Fibroblast of lung (primary cell): ENCODE measurements at regions not wholly inside any gene's neighbourhood (a gene's known extent, or its start where the extent isn't known, plus 50 kb on each side); places are given as distances from the start of the nearest gene placed in this dataset.
A peak's percentile ranks its signal among the peaks of the same experiment; 100 is the strongest.

ENCODE experiments used
- DNase-seq, 2 donors: peaks; one replicate each; pipeline versions ENCODE4 v3.0.0 to v3.0.0-alpha.2; 2010; ENCODE audit warnings: low read depth in 2 of 2
- H2AFZ ChIP-seq: 2 replicates; pipeline ENCODE4 v1.5.1; 2012; ENCODE audit warnings: low read length, control low read depth, inconsistent platforms
- H3K27ac ChIP-seq: 2 replicates; pipeline ENCODE4 v1.5.1; 2011; ENCODE audit warnings: low read length, control low read depth; ENCODE audit not compliant: insufficient read depth
- H3K27me3 ChIP-seq: 2 replicates; pipeline ENCODE4 v1.5.1; 2011; ENCODE audit warnings: mild to moderate bottlenecking, low read length; ENCODE audit not compliant: control insufficient read depth, insufficient read depth
- H3K36me3 ChIP-seq: 2 replicates; pipeline ENCODE4 v1.5.1; 2011; ENCODE audit warnings: low read length; ENCODE audit not compliant: control insufficient read depth, insufficient read depth
- H3K4me1 ChIP-seq: 2 replicates; pipeline ENCODE4 v1.5.1; 2011; ENCODE audit warnings: low read length; ENCODE audit not compliant: control insufficient read depth, insufficient read depth; ENCODE audit errors: extremely low read depth
- H3K4me2 ChIP-seq: 2 replicates; pipeline ENCODE4 v1.5.1; 2011; ENCODE audit warnings: low read length, control low read depth; ENCODE audit not compliant: insufficient read depth; ENCODE audit errors: extremely low read depth
- H3K4me3 ChIP-seq, 4 experiments: fragments of 200-600 bp in 1 of 4; sonication (generic) in 1 of 4; replicated peaks in 1 of 4; 2 replicates each; pipeline ENCODE4 v1.5.1; 2011 to 2016; ENCODE audit warnings: low read length in 4 of 4, low read depth in 3 of 4, mild to moderate bottlenecking in 3 of 4, control low read depth in 2 of 4, inconsistent platforms in 1 of 4, mixed read lengths in 1 of 4; ENCODE audit not compliant: insufficient read depth in 1 of 4; ENCODE audit errors: control extremely low read depth in 1 of 4
- H3K79me2 ChIP-seq: 2 replicates; pipeline ENCODE4 v1.5.1; 2012; ENCODE audit warnings: mild to moderate bottlenecking, low read length, inconsistent platforms; ENCODE audit not compliant: control insufficient read depth, insufficient read depth
- H3K9ac ChIP-seq: 2 replicates; pipeline ENCODE4 v1.5.1; 2011; ENCODE audit warnings: mild to moderate bottlenecking, low read length, control low read depth; ENCODE audit not compliant: insufficient read depth
- H3K9me3 ChIP-seq: 2 replicates; pipeline ENCODE4 v1.5.1; 2012; ENCODE audit warnings: low read depth, low read length; ENCODE audit not compliant: control insufficient read depth, insufficient read depth
- H4K20me1 ChIP-seq: 2 replicates; pipeline ENCODE4 v1.5.1; 2011; ENCODE audit warnings: low read length; ENCODE audit not compliant: control insufficient read depth, insufficient read depth; ENCODE audit errors: extremely low read depth
- EZH2 ChIP-seq: IDR thresholded peaks from 2 replicates; pipeline ENCODE4 v1.5.1; 2012; ENCODE audit warnings: low read length, control low read depth, mild to moderate bottlenecking; ENCODE audit errors: missing control alignments
- TF ChIP-seq, protein P1 (sequence below), 2 donors: IDR thresholded peaks in 1 of 2; conservative IDR thresholded peaks in 1 of 2; 1 replicate in 1 of 2; 2 replicates in 1 of 2; pipeline ENCODE4 v1.5.1; 2011 to 2012; ENCODE audit warnings: low read length in 2 of 2, control low read depth in 1 of 2, inconsistent platforms in 1 of 2, low read depth in 1 of 2, mild to moderate bottlenecking in 1 of 2

DNA sequence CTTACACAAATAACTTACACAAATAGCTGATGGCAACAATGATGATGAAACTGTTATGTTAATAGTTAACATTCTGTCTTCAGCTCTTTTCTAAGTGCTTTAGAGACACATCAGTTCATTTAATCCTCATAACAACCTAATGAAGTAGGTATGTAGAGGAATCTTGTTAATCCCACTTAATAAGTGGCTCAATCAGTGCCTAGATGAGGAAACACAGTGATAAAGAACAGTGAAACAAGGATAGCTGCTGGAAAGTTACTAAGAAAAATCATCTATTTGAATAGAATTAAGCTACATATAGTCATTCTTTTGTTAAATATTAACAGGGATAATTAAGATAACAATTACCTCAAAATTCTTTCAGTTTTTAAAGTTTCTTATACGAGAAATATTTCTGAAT lies 487.6 kb downstream of the ARL4A start:
- Histone ChIP-seq H3K36me3 (no peaks in the 10 kb centered on the region), H3K9me3 (no peaks in the 10 kb centered on the region), H3K27ac (no peak overlapping the region), H2AFZ (no peak overlapping the region), H3K9ac (no peak overlapping the region), H3K79me2 (no peaks in the 10 kb centered on the region), H4K20me1 (no peaks in the 10 kb centered on the region), H3K4me1 (no peaks in the 10 kb centered on the region), H3K4me2 (no peak overlapping the region), H3K27me3 (no peaks in the 10 kb centered on the region), H3K4me3 (no peak overlapping the region)
- TF ChIP-seq EZH2 = no peak
- TF ChIP-seq, protein P1, sequence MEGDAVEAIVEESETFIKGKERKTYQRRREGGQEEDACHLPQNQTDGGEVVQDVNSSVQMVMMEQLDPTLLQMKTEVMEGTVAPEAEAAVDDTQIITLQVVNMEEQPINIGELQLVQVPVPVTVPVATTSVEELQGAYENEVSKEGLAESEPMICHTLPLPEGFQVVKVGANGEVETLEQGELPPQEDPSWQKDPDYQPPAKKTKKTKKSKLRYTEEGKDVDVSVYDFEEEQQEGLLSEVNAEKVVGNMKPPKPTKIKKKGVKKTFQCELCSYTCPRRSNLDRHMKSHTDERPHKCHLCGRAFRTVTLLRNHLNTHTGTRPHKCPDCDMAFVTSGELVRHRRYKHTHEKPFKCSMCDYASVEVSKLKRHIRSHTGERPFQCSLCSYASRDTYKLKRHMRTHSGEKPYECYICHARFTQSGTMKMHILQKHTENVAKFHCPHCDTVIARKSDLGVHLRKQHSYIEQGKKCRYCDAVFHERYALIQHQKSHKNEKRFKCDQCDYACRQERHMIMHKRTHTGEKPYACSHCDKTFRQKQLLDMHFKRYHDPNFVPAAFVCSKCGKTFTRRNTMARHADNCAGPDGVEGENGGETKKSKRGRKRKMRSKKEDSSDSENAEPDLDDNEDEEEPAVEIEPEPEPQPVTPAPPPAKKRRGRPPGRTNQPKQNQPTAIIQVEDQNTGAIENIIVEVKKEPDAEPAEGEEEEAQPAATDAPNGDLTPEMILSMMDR (conservative IDR thresholded peaks at IDR 0.05 in 1 of 2, IDR thresholded peaks at IDR 0.05 in 1 of 2; ENCODE audit: low read depth in 1 of 2, low read length in 2 of 2) = no peak
- DNase-seq = no peak

DNA sequence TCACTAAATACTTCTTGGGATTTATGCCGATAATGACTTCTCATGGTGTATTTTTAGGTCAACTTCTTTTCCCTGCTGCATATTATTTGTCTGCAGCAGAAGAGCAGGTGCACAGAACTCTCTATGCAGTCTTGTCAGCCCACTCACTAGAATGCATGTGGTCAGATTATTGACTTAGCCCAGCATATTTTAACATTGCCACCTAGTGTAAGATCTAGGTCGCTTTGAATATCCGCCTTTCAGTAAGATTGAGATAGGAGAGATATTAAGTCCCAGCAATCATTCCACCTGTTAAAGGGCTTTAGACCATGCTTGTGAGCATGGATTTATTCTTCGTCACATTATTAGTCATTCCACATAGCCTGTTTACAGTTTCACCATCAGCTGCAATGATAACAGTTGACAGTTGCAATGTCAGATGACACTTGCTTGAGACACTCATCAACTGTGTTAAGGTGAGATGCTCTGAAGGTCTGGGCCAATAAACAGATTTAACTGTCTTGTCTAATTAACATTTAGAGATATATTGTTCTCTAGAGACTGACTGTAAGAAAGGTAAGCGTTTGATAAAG lies 491.7 kb downstream of the ARL4A start:
- Histone ChIP-seq H2AFZ (no peak overlapping the region), H4K20me1 (no peaks in the 10 kb centered on the region), H3K36me3 (no peaks in the 10 kb centered on the region), H3K27ac (no peak overlapping the region), H3K4me2 (no peak overlapping the region), H3K27me3 (no peaks in the 10 kb centered on the region), H3K9me3 (no peaks in the 10 kb centered on the region), H3K9ac (no peak overlapping the region), H3K4me3 (no peak overlapping the region), H3K79me2 (no peaks in the 10 kb centered on the region), H3K4me1 (no peaks in the 10 kb centered on the region)
- peak in 1 of 2 donors; percentile 19 for DNase-seq
- no peak for TF ChIP-seq EZH2
- TF ChIP-seq, protein P1 (conservative IDR thresholded peaks at IDR 0.05 in 1 of 2, IDR thresholded peaks at IDR 0.05 in 1 of 2; ENCODE audit: low read depth in 1 of 2, low read length in 2 of 2) = peak; percentile 4 to 15

DNA sequence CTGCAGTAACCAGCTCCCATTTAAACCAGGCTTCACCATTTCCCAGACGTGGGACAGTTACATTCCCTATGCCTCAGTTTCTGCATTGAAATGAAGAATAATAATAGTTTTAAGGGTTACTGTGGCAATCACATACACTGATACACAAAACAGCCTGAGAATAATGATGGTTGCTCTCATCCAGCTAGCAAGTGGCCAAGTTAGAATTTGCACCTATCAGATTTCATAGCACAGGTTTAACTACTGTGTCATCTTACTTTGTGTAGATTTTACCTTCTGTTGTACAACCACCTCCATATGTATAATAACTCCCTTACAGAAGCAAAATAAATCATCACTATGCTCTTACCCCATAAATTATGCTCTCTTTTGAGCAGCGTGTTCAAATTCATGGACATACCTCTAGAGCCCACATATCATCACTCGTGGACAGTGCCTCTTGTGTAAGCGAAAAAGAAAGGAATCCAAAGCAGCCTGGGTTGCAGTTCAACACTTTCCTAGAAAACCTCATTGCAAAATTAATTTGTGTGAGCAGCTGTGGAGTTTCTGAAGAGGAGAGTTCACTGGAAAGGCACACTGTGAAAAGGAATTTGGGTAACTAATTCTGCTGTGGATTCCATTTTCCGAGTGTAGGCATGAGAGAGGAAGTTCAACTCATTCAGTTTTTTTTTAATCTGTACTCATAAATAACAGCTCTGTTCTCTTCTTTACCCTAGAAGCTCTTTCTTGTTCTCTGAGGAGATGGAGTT lies 492.5 kb downstream of the ARL4A start:
- no peaks in the 10 kb centered on the region for H3K79me2 ChIP-seq
- no peaks in the 10 kb centered on the region for H3K36me3 ChIP-seq
- no peaks in the 10 kb centered on the region for H3K4me1 ChIP-seq
- no peaks in the 10 kb centered on the region for H3K27me3 ChIP-seq
- DNase-seq = peak; percentile 11 to 26
- H4K20me1 ChIP-seq = no peaks in the 10 kb centered on the region
- no peak overlapping the region for H3K9ac ChIP-seq
- H3K27ac ChIP-seq = no peak overlapping the region
- H2AFZ ChIP-seq = no peak overlapping the region
- H3K4me2 ChIP-seq = no peak overlapping the region
- TF ChIP-seq, protein P1 (conservative IDR thresholded peaks at IDR 0.05 in 1 of 2, IDR thresholded peaks at IDR 0.05 in 1 of 2; ENCODE audit: low read depth in 1 of 2, low read length in 2 of 2) = no peak
- no peak for TF ChIP-seq EZH2
- H3K9me3 ChIP-seq = no peaks in the 10 kb centered on the region
- H3K4me3 ChIP-seq = no peak overlapping the region
